A549 (cell line): ENCODE measurements at regions not wholly inside any gene's neighbourhood (a gene's known extent, or its start where the extent isn't known, plus 50 kb on each side); places are given as distances from the start of the nearest gene placed in this dataset.

Experiments used
- ATAC-seq, 2 experiments: fragments of 200-7000 bp in 1 of 2; fragments of >200 bp in 1 of 2; cut with Nextera tagmentation in 1 of 2; cut with Tn5 transposase in 1 of 2; 3 replicates each; pipeline versions ENCODE4 v1.8.0 to v1.9.1; 2018 to 2020; ENCODE audit warnings: mild to moderate bottlenecking in 1 of 2, moderate library complexity in 1 of 2
- CTCF ChIA-PET: fragments of 300-600 bp; sonication (Branson Sonifier 250); formaldehyde crosslinking; extraction: SDS; loops from one replicate; lab custom pipeline; 2021; ENCODE audit warnings: antibody characterized with exemption, inconsistent platforms; lab: Yijun Ruan, JAX
- POLR2A ChIA-PET: fragments of 350-600 bp; formaldehyde crosslinking; extraction: SDS; loops from one replicate; lab custom pipeline; 2021; ENCODE audit warnings: antibody characterized with exemption, inconsistent platforms; lab: Yijun Ruan, JAX
- DNase-seq, 2 experiments: peaks; one replicate each; pipeline versions ENCODE4 v3.0.0 to v3.0.0-alpha.2; 2011 to 2016; ENCODE audit warnings: low read depth in 1 of 2, low spot score in 1 of 2
- FAIRE-seq: peaks from 2 replicates; lab custom pipeline; 2011; peaks lifted over from hg19 to GRCh38; lab: Jason Lieb, UNC
- H3K27ac ChIP-seq, 2 experiments: fragments of >200 bp; sonication (Bioruptor Twin); formaldehyde crosslinking; 3 replicates each; pipeline ENCODE4 v1.5.1; 2016 to 2017
- H3K4me1 ChIP-seq: fragments of >200 bp; sonication (Bioruptor Twin); formaldehyde crosslinking; 3 replicates; pipeline ENCODE4 v1.6.1; 2016
- H3K4me2 ChIP-seq: fragments of >200 bp; sonication (Bioruptor Twin); formaldehyde crosslinking; 3 replicates; pipeline ENCODE4 v1.6.1; 2016
- H3K4me3 ChIP-seq: fragments of >200 bp; sonication (Bioruptor Twin); formaldehyde crosslinking; 3 replicates; pipeline ENCODE4 v1.5.1; 2016
- H3K9me3 ChIP-seq: fragments of >200 bp; sonication (Bioruptor Twin); formaldehyde crosslinking; 3 replicates; pipeline ENCODE4 v1.6.1; 2016
- BHLHE40 ChIP-seq: IDR thresholded peaks from 2 replicates; pipeline ENCODE4 v1.6.1; 2012; ENCODE audit warnings: low read depth, low read length, inconsistent platforms
- CBX2 ChIP-seq: fragments of 200-600 bp; sonication (generic); IDR thresholded peaks from 2 replicates; pipeline ENCODE4 v1.6.1; 2016; ENCODE audit warnings: low read depth, mild to moderate bottlenecking, borderline replicate concordance
- CBX8 ChIP-seq: fragments of 200-600 bp; sonication (generic); IDR thresholded peaks from 2 replicates; pipeline ENCODE4 v1.6.1; 2016
- CHD4 ChIP-seq: fragments of 200-600 bp; sonication (generic); IDR thresholded peaks from 2 replicates; pipeline ENCODE4 v1.6.1; 2016; ENCODE audit warnings: antibody characterized with exemption, mild to moderate bottlenecking, borderline replicate concordance
- ESRRA ChIP-seq: fragments of 150-350 bp; IDR thresholded peaks from 2 replicates; pipeline ENCODE4 v1.6.1; 2014; ENCODE audit warnings: mild to moderate bottlenecking, low read length, borderline replicate concordance
- FOXS1 ChIP-seq: fragments of 250-450 bp; sonication (Bioruptor Pico); IDR thresholded peaks from 2 replicates; pipeline ENCODE4 v1.5.0; 2020; ENCODE audit warnings: mild to moderate bottlenecking, moderate library complexity
- GATA3 ChIP-seq: IDR thresholded peaks from 2 replicates; pipeline ENCODE4 v1.6.1; 2012; ENCODE audit warnings: borderline replicate concordance
- HDAC2 ChIP-seq: fragments of 200-600 bp; sonication (generic); IDR thresholded peaks from 2 replicates; pipeline ENCODE4 v1.6.1; 2016
- JUN ChIP-seq, 2 experiments: fragments of >200 bp; sonication (Bioruptor Twin); formaldehyde crosslinking; IDR thresholded peaks; 2 replicates in 1 of 2; 3 replicates in 1 of 2; pipeline ENCODE4 v1.6.1; 2016 to 2017
- JUNB ChIP-seq: fragments of >200 bp; sonication (Bioruptor Twin); formaldehyde crosslinking; IDR thresholded peaks from 2 replicates; pipeline ENCODE4 v1.6.1; 2016
- KDM1A ChIP-seq: fragments of 200-600 bp; sonication (generic); IDR thresholded peaks from 2 replicates; pipeline ENCODE4 v1.6.1; 2016; ENCODE audit warnings: low read depth, mild to moderate bottlenecking
- KDM5A ChIP-seq: fragments of 200-600 bp; sonication (generic); IDR thresholded peaks from 2 replicates; pipeline ENCODE4 v1.6.1; 2016; ENCODE audit warnings: antibody characterized with exemption, mild to moderate bottlenecking
- NPAS2 ChIP-seq: fragments of 250-450 bp; sonication (Bioruptor Pico); IDR thresholded peaks from 2 replicates; pipeline ENCODE4 v1.8.0; 2022; ENCODE audit warnings: mild to moderate bottlenecking, moderate library complexity, borderline replicate concordance
- NR3C1 ChIP-seq: fragments of >200 bp; sonication (Bioruptor Twin); formaldehyde crosslinking; IDR thresholded peaks from 3 replicates; pipeline ENCODE4 v1.6.1; 2017
- POLR2A ChIP-seq: IDR thresholded peaks from 2 replicates; pipeline ENCODE4 v1.6.1; 2012; ENCODE audit warnings: mild to moderate bottlenecking, low read length
- POLR2AphosphoS2 ChIP-seq: conservative IDR thresholded peaks from 2 replicates; pipeline ENCODE4 v1.6.1; 2012; ENCODE audit warnings: low read length, improper control_type of control experiment, inconsistent platforms
- RAD21 ChIP-seq, 2 experiments: fragments of >200 bp in 1 of 2; sonication (Bioruptor Twin) in 1 of 2; formaldehyde crosslinking in 1 of 2; IDR thresholded peaks in 1 of 2; conservative IDR thresholded peaks in 1 of 2; 2 replicates in 1 of 2; 3 replicates in 1 of 2; pipeline ENCODE4 v1.6.1; 2012 to 2018; ENCODE audit warnings: inconsistent platforms in 1 of 2
- RCOR1 ChIP-seq: fragments of 150-350 bp; IDR thresholded peaks from 2 replicates; pipeline ENCODE4 v1.6.1; 2014; ENCODE audit warnings: antibody characterized with exemption, low read length, low read depth
- RNF2 ChIP-seq: fragments of 200-600 bp; sonication (generic); IDR thresholded peaks from 2 replicates; pipeline ENCODE4 v1.6.1; 2016; ENCODE audit warnings: low read depth, mild to moderate bottlenecking, antibody characterized with exemption, moderate library complexity, borderline replicate concordance
- SREBF2 ChIP-seq: fragments of 450-650 bp; IDR thresholded peaks from 2 replicates; pipeline ENCODE4 v1.6.1; 2014; ENCODE audit warnings: mild to moderate bottlenecking, moderate library complexity
- TFCP2L1 ChIP-seq: fragments of 250-450 bp; sonication (Bioruptor Pico); IDR thresholded peaks from 2 replicates; pipeline ENCODE4 v1.5.0; 2021; ENCODE audit warnings: mild to moderate bottlenecking
- TP53 ChIP-seq: fragments of 250-450 bp; sonication (Bioruptor Pico); IDR thresholded peaks from 2 replicates; pipeline ENCODE4 v1.5.0; 2021; ENCODE audit warnings: mild to moderate bottlenecking, moderate library complexity
- ZC3H11A ChIP-seq: fragments of 450-650 bp; IDR thresholded peaks from 2 replicates; pipeline ENCODE4 v1.6.1; 2014; ENCODE audit warnings: antibody characterized with exemption, mild to moderate bottlenecking
- ZFP36 ChIP-seq: fragments of 450-650 bp; IDR thresholded peaks from 2 replicates; pipeline ENCODE4 v1.6.1; 2014; ENCODE audit warnings: borderline replicate concordance; ENCODE audit not compliant: partially characterized antibody
- ZNF302 ChIP-seq: fragments of 250-450 bp; sonication (Bioruptor Pico); IDR thresholded peaks from 2 replicates; pipeline ENCODE4 v1.9.0; 2021; ENCODE audit warnings: inconsistent platforms, mild to moderate bottlenecking, moderate library complexity
- ZSCAN20 ChIP-seq: fragments of 250-450 bp; sonication (Bioruptor Pico); IDR thresholded peaks from 2 replicates; pipeline ENCODE4 v1.8.0; 2022; ENCODE audit warnings: mild to moderate bottlenecking, moderate library complexity
- WGBS: methylation state at CpG from one replicate; pipeline ENCODE4 v1.1.6; 2017; ENCODE audit errors: missing lambda C conversion rate; 5-methylcytosine and 5-hydroxymethylcytosine counted together
- TF ChIP-seq, protein P1 (sequence below): fragments of 450-650 bp; IDR thresholded peaks from 2 replicates; pipeline ENCODE4 v1.6.1; 2014; ENCODE audit warnings: antibody characterized with exemption
- TF ChIP-seq, protein P2 (sequence below): IDR thresholded peaks from 2 replicates; pipeline ENCODE4 v1.6.1; 2012
- TF ChIP-seq, protein P3 (sequence below): fragments of >200 bp; sonication (Bioruptor Twin); formaldehyde crosslinking; IDR thresholded peaks from 3 replicates; pipeline ENCODE4 v1.5.1; 2016
- TF ChIP-seq, protein P4 (sequence below): fragments of 250-450 bp; sonication (Bioruptor Pico); IDR thresholded peaks from 2 replicates; pipeline ENCODE4 v1.5.0; 2021; ENCODE audit warnings: mild to moderate bottlenecking, moderate library complexity, borderline replicate concordance

DNA sequence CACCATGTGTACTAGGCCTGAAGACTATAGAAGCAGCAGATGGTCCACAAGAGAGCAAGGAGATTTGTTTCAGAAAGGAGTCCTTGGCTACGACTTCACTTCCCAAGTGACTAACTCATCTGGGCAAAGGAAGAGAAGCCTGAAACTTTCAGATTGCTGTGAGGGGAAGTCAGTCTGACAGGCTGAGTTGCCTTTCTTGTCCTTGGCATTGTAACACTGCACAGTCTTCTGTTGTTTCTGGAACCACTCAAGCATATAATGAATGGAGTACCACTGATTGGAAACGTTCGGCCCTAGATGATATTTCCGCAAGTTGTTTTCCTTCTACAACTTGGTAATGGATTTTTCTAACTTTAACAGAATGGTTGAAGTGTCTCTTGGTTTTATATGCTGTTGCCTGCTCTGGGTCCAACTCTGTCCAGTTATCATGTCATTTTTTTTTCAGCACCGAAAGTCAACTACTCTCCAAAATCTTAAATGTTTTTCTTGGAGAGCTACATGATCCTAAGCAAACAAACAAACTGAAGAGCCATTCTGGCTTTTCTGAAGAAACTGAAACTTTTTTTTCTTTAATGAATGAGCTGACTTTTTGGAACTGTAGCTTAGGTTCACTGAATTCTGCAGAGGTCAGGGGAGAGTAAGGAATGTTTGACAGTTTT, 685.7 kb downstream of the MECOM start:
- no peak for TF ChIP-seq SREBF2
- TF ChIP-seq POLR2A: no peak
- TF ChIP-seq, protein P1, sequence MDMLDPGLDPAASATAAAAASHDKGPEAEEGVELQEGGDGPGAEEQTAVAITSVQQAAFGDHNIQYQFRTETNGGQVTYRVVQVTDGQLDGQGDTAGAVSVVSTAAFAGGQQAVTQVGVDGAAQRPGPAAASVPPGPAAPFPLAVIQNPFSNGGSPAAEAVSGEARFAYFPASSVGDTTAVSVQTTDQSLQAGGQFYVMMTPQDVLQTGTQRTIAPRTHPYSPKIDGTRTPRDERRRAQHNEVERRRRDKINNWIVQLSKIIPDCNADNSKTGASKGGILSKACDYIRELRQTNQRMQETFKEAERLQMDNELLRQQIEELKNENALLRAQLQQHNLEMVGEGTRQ: no peak
- no peak for TF ChIP-seq TFCP2L1 (CRISPR knock-in tag)
- TF ChIP-seq GATA3: no peak
- no peak for ATAC-seq
- FAIRE-seq: no peak
- ChIA-PET CTCF (no interaction called here), POLR2A (no interaction called here)
- 37% methylated on average over 5 of the region's 5 CpGs for WGBS
- no peak overlapping the region for H3K4me3 ChIP-seq
- no peaks in the 10 kb centered on the region for H3K9me3 ChIP-seq
- H3K4me2 ChIP-seq: no peak overlapping the region
- H3K4me1 ChIP-seq: no peaks in the 10 kb centered on the region
- DNase-seq: no peak
- H3K27ac ChIP-seq: no peak overlapping the region

DNA sequence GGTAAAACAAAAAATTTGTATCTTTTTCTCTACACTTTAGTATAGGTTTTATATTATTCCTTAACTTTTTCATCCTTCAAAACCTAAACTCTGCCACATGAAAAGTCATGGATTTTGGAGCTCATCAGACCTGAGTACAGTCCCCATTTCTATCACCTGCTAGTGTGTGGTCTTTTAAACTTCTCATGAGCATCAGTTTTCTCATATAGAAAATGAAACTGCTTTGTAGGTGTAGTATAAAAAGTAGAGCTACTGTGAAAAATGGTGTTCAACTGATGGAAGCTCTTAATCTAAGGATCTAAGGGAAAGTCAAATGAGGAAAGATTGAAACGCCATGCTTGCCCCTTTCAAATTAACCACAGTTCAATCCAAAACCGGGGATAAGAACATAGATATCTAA, 686.5 kb downstream of the MECOM start:
- DNase-seq (no peak), FAIRE-seq (no peak), ATAC-seq (no peak)
- TF ChIP-seq ZC3H11A (no peak), RCOR1 (no peak), KDM1A (no peak), HDAC2 (no peak), BHLHE40 (no peak), CHD4 (no peak), KDM5A (no peak), ZNF302 (CRISPR knock-in tag) (no peak), JUNB (no peak), TP53 (CRISPR knock-in tag) (no peak), CBX2 (no peak), NPAS2 (CRISPR knock-in tag) (no peak), JUN (IDR thresholded peaks at IDR 0.05) (no peak), ZSCAN20 (CRISPR knock-in tag) (no peak), POLR2AphosphoS2 (no peak), RNF2 (no peak), FOXS1 (CRISPR knock-in tag) (no peak), ZFP36 (no peak), ESRRA (no peak)
- TF ChIP-seq, protein P2, sequence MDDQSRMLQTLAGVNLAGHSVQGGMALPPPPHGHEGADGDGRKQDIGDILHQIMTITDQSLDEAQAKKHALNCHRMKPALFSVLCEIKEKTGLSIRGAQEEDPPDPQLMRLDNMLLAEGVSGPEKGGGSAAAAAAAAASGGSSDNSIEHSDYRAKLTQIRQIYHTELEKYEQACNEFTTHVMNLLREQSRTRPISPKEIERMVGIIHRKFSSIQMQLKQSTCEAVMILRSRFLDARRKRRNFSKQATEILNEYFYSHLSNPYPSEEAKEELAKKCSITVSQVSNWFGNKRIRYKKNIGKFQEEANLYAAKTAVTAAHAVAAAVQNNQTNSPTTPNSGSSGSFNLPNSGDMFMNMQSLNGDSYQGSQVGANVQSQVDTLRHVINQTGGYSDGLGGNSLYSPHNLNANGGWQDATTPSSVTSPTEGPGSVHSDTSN: no peak
- no peak overlapping the region for H3K27ac ChIP-seq
- H3K4me3 ChIP-seq: no peak overlapping the region
- no peaks in the 10 kb centered on the region for H3K9me3 ChIP-seq
- WGBS: 6% methylated on average over 2 of the region's 2 CpGs
- H3K4me2 ChIP-seq: no peak overlapping the region
- POLR2A ChIA-PET: no interaction called here
- CTCF ChIA-PET: no interaction called here
- no peaks in the 10 kb centered on the region for H3K4me1 ChIP-seq

DNA sequence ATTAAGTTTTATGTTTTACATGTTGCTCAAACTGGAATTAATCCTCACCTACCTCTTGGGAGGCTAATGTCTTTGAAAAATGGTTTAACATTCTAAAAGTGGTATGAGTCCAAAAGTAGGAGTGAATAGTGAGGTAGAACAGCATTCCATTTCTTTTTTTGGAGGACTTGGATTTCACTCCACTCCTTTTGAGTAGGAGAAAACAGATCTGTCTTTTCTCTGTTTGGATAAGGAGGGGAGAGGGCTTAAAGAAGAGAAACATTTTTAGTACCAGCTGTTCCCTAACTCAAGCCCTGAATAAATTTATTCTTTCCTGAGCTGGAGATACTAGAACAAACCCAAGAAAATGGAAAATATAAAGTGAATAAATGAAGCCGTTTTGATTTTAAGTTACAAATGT, 687.9 kb downstream of the MECOM start:
- POLR2A ChIA-PET: no interaction called here
- FAIRE-seq (no peak), DNase-seq (no peak)
- H3K4me1 ChIP-seq: no peaks in the 10 kb centered on the region
- H3K9me3 ChIP-seq: no peaks in the 10 kb centered on the region
- TF ChIP-seq, protein P3, sequence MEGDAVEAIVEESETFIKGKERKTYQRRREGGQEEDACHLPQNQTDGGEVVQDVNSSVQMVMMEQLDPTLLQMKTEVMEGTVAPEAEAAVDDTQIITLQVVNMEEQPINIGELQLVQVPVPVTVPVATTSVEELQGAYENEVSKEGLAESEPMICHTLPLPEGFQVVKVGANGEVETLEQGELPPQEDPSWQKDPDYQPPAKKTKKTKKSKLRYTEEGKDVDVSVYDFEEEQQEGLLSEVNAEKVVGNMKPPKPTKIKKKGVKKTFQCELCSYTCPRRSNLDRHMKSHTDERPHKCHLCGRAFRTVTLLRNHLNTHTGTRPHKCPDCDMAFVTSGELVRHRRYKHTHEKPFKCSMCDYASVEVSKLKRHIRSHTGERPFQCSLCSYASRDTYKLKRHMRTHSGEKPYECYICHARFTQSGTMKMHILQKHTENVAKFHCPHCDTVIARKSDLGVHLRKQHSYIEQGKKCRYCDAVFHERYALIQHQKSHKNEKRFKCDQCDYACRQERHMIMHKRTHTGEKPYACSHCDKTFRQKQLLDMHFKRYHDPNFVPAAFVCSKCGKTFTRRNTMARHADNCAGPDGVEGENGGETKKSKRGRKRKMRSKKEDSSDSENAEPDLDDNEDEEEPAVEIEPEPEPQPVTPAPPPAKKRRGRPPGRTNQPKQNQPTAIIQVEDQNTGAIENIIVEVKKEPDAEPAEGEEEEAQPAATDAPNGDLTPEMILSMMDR: no peak
- TF ChIP-seq RAD21 (conservative IDR thresholded peaks at IDR 0.05 in 1 of 2, IDR thresholded peaks at IDR 0.05 in 1 of 2): no peak
- no peak for TF ChIP-seq CBX2
- TF ChIP-seq NR3C1: no peak
- TF ChIP-seq CBX8: no peak
- TF ChIP-seq ZC3H11A: no peak
- TF ChIP-seq, protein P4, sequence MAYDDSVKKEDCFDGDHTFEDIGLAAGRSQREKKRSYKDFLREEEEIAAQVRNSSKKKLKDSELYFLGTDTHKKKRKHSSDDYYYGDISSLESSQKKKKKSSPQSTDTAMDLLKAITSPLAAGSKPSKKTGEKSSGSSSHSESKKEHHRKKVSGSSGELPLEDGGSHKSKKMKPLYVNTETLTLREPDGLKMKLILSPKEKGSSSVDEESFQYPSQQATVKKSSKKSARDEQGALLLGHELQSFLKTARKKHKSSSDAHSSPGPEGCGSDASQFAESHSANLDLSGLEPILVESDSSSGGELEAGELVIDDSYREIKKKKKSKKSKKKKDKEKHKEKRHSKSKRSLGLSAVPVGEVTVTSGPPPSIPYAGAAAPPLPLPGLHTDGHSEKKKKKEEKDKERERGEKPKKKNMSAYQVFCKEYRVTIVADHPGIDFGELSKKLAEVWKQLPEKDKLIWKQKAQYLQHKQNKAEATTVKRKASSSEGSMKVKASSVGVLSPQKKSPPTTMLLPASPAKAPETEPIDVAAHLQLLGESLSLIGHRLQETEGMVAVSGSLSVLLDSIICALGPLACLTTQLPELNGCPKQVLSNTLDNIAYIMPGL (CRISPR knock-in tag): no peak
- TF ChIP-seq, all 56 proteins: peak for 0
- CTCF ChIA-PET: no interaction called here
- no peak for ATAC-seq
- 3% methylated on average over 1 of the region's 1 CpG for WGBS
- H3K4me3 ChIP-seq: no peak overlapping the region
- no peak overlapping the region for H3K4me2 ChIP-seq
- no peak overlapping the region for H3K27ac ChIP-seq
